SK-N-SH (cell line): ENCODE measurements at regions not wholly inside any gene's neighbourhood (a gene's known extent, or its start where the extent isn't known, plus 50 kb on each side); places are given as distances from the start of the nearest gene placed in this dataset.

Experiments used
- CTCF ChIA-PET: fragments of 300-600, 350-600 bp; formaldehyde crosslinking; extraction: SDS; loops from one replicate; lab custom pipeline; 2021; lab: Yijun Ruan, JAX
- POLR2A ChIA-PET: fragments of 350-600 bp; sonication (Branson Sonifier 250); formaldehyde crosslinking; extraction: SDS; loops from one replicate; lab custom pipeline; 2020; ENCODE audit warnings: antibody characterized with exemption, inconsistent platforms; lab: Yijun Ruan, JAX
- DNase-seq: peaks from one replicate; pipeline ENCODE4 v3.0.0; 2012
- H2AFZ ChIP-seq: fragments of 200-600 bp; sonication (generic); 2 replicates; pipeline ENCODE4 v1.8.1; 2016; ENCODE audit warnings: antibody characterized with exemption, mild to moderate bottlenecking, low read depth
- H3F3A ChIP-seq: fragments of 200-600 bp; sonication (generic); replicated peaks from 2 replicates; pipeline ENCODE3; 2016; ENCODE audit warnings: antibody characterized with exemption, mild to moderate bottlenecking; ENCODE audit not compliant: insufficient read depth
- H3K27ac ChIP-seq, 2 experiments: fragments of 200-500 bp in 1 of 2; fragments of 200-600 bp in 1 of 2; sonication (Bioruptor generic) in 1 of 2; sonication (generic), shearing (Covaris generic) in 1 of 2; 2 replicates each; pipeline versions ENCODE4 v1.5.1 to v1.6.1; 2014 to 2016; ENCODE audit warnings: low read depth in 2 of 2, inconsistent platforms in 1 of 2, low read length in 1 of 2, mild to moderate bottlenecking in 1 of 2, mixed read lengths in 1 of 2
- H3K27me3 ChIP-seq: fragments of 200-600 bp; sonication (generic), shearing (Covaris generic); 2 replicates; pipeline ENCODE4 v1.6.1; 2016; ENCODE audit warnings: mixed run types; ENCODE audit not compliant: insufficient read depth
- H3K36me3 ChIP-seq, 2 experiments: fragments of 200-500 bp in 1 of 2; fragments of 200-600 bp in 1 of 2; sonication (Bioruptor generic) in 1 of 2; sonication (generic) in 1 of 2; replicated peaks in 1 of 2; 2 replicates each; pipeline versions ENCODE3 to v1.5.1; 2014 to 2016; ENCODE audit warnings: low read length in 1 of 2, mild to moderate bottlenecking in 1 of 2; ENCODE audit not compliant: insufficient read depth in 2 of 2, control insufficient read depth in 1 of 2
- H3K4me1 ChIP-seq, 2 experiments: fragments of 200-500 bp in 1 of 2; fragments of 200-600 bp in 1 of 2; sonication (Bioruptor generic) in 1 of 2; sonication (generic), shearing (Covaris generic) in 1 of 2; 2 replicates each; pipeline versions ENCODE4 v1.5.1 to v1.6.1; 2014 to 2016; ENCODE audit warnings: low read depth in 1 of 2, low read length in 1 of 2, mixed run types in 1 of 2; ENCODE audit not compliant: insufficient read depth in 2 of 2, control insufficient read depth in 1 of 2
- H3K4me2 ChIP-seq: fragments of 200-600 bp; sonication (generic), shearing (Covaris generic); 2 replicates; pipeline ENCODE4 v1.6.1; 2017; ENCODE audit warnings: mixed run types
- H3K4me3 ChIP-seq, 2 experiments: fragments of 200-500 bp in 1 of 2; fragments of 200-600 bp in 1 of 2; sonication (Bioruptor generic) in 1 of 2; sonication (generic), shearing (Covaris generic) in 1 of 2; 2 replicates each; pipeline versions ENCODE4 v1.5.1 to v1.8.1; 2014 to 2016; ENCODE audit warnings: low read depth in 2 of 2, inconsistent platforms in 1 of 2, low read length in 1 of 2, mild to moderate bottlenecking in 1 of 2, mixed read lengths in 1 of 2, moderate library complexity in 1 of 2
- H3K79me2 ChIP-seq: fragments of 200-600 bp; sonication (generic); 2 replicates; pipeline ENCODE4 v1.8.1; 2017; ENCODE audit warnings: mild to moderate bottlenecking; ENCODE audit not compliant: insufficient read depth
- H3K9ac ChIP-seq: fragments of 200-600 bp; sonication (generic); 2 replicates; pipeline ENCODE4 v1.6.1; 2017; ENCODE audit warnings: mixed run types
- H3K9me2 ChIP-seq: fragments of 200-600 bp; sonication (generic); 2 replicates; pipeline ENCODE4 v1.6.1; 2017; ENCODE audit warnings: mixed run types
- H3K9me3 ChIP-seq: fragments of 200-600 bp; sonication (generic); 2 replicates; pipeline ENCODE4 v1.6.1; 2017; ENCODE audit warnings: mixed run types, mild to moderate bottlenecking, moderate library complexity
- H4K20me1 ChIP-seq: fragments of 200-600 bp; sonication (generic); 2 replicates; pipeline ENCODE4 v1.6.1; 2017; ENCODE audit warnings: mild to moderate bottlenecking, mixed run types; ENCODE audit not compliant: insufficient read depth
- CHD2 ChIP-seq: fragments of 150-350 bp; IDR thresholded peaks from 2 replicates; pipeline ENCODE4 v1.6.1; 2018; ENCODE audit warnings: low read length; ENCODE audit not compliant: partially characterized antibody
- EP300 ChIP-seq, 2 experiments: IDR thresholded peaks; 2 replicates each; pipeline versions ENCODE4 v1.4.0 to v1.6.1; 2012; ENCODE audit warnings: borderline replicate concordance in 1 of 2, low read depth in 1 of 2, low read length in 1 of 2
- FOSL2 ChIP-seq: IDR thresholded peaks from 2 replicates; pipeline ENCODE4 v1.4.0; 2012; ENCODE audit warnings: low read depth, mild to moderate bottlenecking, moderate library complexity, borderline replicate concordance
- FOXJ3 ChIP-seq: sonication (generic); formaldehyde crosslinking; IDR thresholded peaks from 2 replicates; pipeline ENCODE4 v1.5.1; 2020; ENCODE audit warnings: mild to moderate bottlenecking, missing genetic modification reagents
- GABPA ChIP-seq: IDR thresholded peaks from 2 replicates; pipeline ENCODE4 v1.4.0; 2012; ENCODE audit warnings: low read depth, mild to moderate bottlenecking
- GATA2 ChIP-seq: sonication (generic); formaldehyde crosslinking; IDR thresholded peaks from 2 replicates; pipeline ENCODE4 v1.5.0; 2020; ENCODE audit warnings: mild to moderate bottlenecking, missing genetic modification reagents
- JUND ChIP-seq: IDR thresholded peaks from 2 replicates; pipeline ENCODE4 v1.4.0; 2012
- MAX ChIP-seq: IDR thresholded peaks from 2 replicates; pipeline ENCODE4 v1.4.0; 2012; ENCODE audit warnings: low read depth
- POLR2AphosphoS5 ChIP-seq: IDR thresholded peaks from 2 replicates; pipeline ENCODE4 v1.6.1; 2012; ENCODE audit warnings: low read depth, low read length
- RCOR1 ChIP-seq: fragments of 150-350 bp; IDR thresholded peaks from 2 replicates; pipeline ENCODE4 v1.6.1; 2017; ENCODE audit warnings: antibody characterized with exemption, low read length
- RFX5 ChIP-seq: IDR thresholded peaks from 2 replicates; pipeline ENCODE4 v1.6.1; 2012; ENCODE audit warnings: mild to moderate bottlenecking, improper control_type of control experiment, low read length
- SIN3A ChIP-seq: IDR thresholded peaks from 2 replicates; pipeline ENCODE4 v1.6.1; 2012; ENCODE audit warnings: low read depth, mild to moderate bottlenecking, low read length, moderate library complexity, borderline replicate concordance
- SMC3 ChIP-seq: IDR thresholded peaks from 2 replicates; pipeline ENCODE4 v1.6.1; 2012; ENCODE audit warnings: low read depth, low read length, improper control_type of control experiment
- TCF12 ChIP-seq: IDR thresholded peaks from 2 replicates; pipeline ENCODE4 v1.4.0; 2012
- TEAD4 ChIP-seq: IDR thresholded peaks from 2 replicates; pipeline ENCODE4 v1.4.0; 2012; ENCODE audit warnings: mild to moderate bottlenecking, borderline replicate concordance; ENCODE audit not compliant: insufficient read depth
- YY1 ChIP-seq: IDR thresholded peaks from 2 replicates; pipeline ENCODE4 v1.4.0; 2012; ENCODE audit warnings: low read depth, mild to moderate bottlenecking
- WGBS: methylation state at CpG from one replicate; pipeline ENCODE4 v1.1.6; 2017; ENCODE audit warnings: low lambda C conversion rate; 5-methylcytosine and 5-hydroxymethylcytosine counted together
- TF ChIP-seq, protein P1 (sequence below): fragments of 200-600 bp; sonication (generic); IDR thresholded peaks from 2 replicates; pipeline ENCODE4 v1.6.1; 2017; ENCODE audit warnings: antibody characterized with exemption, mild to moderate bottlenecking, moderate library complexity
- TF ChIP-seq, protein P2 (sequence below): IDR thresholded peaks from 2 replicates; pipeline ENCODE4 v1.4.0; 2012; ENCODE audit warnings: low read depth, borderline replicate concordance

GRCh38 chr16:48091117-48091516 lies 64.7 kb downstream of the ABCC12 start:
- Histone ChIP-seq H3K27me3 (peaks cover 4% of the 10 kb centered on the region; the same call in 1 of the 2 replicates), H3K4me3 (no peak overlapping the region), H4K20me1 (no peaks in the 10 kb centered on the region), H3K36me3 (no peaks in the 10 kb centered on the region), H3K79me2 (no peaks in the 10 kb centered on the region), H3K27ac (no peak overlapping the region), H3K4me2 (no peak overlapping the region), H3K9me2 (no peaks in the 10 kb centered on the region), H3K9ac (no peak overlapping the region), H3K9me3 (no peaks in the 10 kb centered on the region), H3F3A (no peaks in the 10 kb centered on the region), H2AFZ (no peak overlapping the region), H3K4me1 (no peaks in the 10 kb centered on the region)
- WGBS = 74% methylated on average over 13 of the region's 14 CpGs
- ChIA-PET CTCF (interaction anchor here (1.5 kb wide), 1 partner anchor 36 kb away, joined by 4 read pairs; no protein-coding TSS in a partner anchor), POLR2A (no interaction called here)
- no peak for DNase-seq
- TF ChIP-seq JUND (no peak), TEAD4 (no peak), YY1 (no peak), EP300 (IDR thresholded peaks at IDR 0.05; ENCODE audit: borderline replicate concordance in 1 of 2, low read depth in 1 of 2, low read length in 1 of 2) (no peak), RFX5 (no peak), FOXJ3 (CRISPR knock-in tag) (no peak), MAX (no peak), POLR2AphosphoS5 (no peak)
- TF ChIP-seq, protein P1, sequence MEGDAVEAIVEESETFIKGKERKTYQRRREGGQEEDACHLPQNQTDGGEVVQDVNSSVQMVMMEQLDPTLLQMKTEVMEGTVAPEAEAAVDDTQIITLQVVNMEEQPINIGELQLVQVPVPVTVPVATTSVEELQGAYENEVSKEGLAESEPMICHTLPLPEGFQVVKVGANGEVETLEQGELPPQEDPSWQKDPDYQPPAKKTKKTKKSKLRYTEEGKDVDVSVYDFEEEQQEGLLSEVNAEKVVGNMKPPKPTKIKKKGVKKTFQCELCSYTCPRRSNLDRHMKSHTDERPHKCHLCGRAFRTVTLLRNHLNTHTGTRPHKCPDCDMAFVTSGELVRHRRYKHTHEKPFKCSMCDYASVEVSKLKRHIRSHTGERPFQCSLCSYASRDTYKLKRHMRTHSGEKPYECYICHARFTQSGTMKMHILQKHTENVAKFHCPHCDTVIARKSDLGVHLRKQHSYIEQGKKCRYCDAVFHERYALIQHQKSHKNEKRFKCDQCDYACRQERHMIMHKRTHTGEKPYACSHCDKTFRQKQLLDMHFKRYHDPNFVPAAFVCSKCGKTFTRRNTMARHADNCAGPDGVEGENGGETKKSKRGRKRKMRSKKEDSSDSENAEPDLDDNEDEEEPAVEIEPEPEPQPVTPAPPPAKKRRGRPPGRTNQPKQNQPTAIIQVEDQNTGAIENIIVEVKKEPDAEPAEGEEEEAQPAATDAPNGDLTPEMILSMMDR = no peak
- TF ChIP-seq, protein P2, sequence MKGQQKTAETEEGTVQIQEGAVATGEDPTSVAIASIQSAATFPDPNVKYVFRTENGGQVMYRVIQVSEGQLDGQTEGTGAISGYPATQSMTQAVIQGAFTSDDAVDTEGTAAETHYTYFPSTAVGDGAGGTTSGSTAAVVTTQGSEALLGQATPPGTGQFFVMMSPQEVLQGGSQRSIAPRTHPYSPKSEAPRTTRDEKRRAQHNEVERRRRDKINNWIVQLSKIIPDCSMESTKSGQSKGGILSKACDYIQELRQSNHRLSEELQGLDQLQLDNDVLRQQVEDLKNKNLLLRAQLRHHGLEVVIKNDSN = no peak
- TF ChIP-seq, all 33 proteins: peak for 0

DNA sequence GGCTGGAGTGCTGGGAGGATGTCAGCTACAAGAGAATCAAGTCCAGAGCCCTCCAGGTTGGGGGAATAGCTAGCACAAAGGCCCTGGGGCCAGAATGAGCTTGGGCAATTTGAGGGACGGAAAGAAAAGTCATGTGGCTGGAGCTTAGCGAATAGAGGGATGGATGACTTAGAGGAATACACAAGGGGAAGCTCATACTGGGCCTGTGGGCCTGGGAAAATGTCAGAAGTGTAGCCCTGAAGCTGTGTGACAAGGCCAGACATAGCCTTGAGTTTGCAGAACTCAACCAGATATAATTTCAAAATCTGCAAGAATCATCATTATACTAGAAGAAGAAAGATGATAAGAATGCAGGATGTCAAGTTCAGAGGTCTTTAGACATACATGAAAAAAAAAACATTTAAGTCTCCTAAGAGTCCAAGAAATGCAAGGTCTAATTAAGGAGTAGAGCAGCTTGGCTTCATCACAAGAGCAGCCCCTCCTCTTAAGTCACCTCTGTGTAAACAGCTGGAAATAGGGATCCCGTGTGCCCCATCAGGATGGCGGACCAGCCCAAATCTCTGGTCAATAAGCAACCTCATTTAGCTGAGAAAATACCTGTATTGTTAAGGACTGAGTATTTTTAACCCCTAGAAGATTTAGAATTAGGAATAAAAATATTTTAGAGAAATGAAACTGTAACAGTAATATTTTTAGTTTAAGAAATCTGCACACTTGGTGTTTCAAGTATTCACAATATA lies 66.6 kb downstream of the ABCC12 start:
- ChIA-PET POLR2A (no interaction called here), CTCF (interaction anchor here (0.9 to 1.5 kb wide), 2 partner anchors 34 to 76 kb away, joined by 3 to 4 read pairs; no protein-coding TSS in a partner anchor)
- H2AFZ ChIP-seq = no peak overlapping the region
- 71% methylated on average over 4 of the region's 4 CpGs for WGBS
- H3K4me1 ChIP-seq = no peaks in the 10 kb centered on the region
- no peaks in the 10 kb centered on the region for H3K36me3 ChIP-seq
- H3K27ac ChIP-seq = no peak overlapping the region
- H3K9ac ChIP-seq = no peak overlapping the region
- peaks cover 4% of the 10 kb centered on the region; the same call in 1 of the 2 replicates for H3K27me3 ChIP-seq
- H3K4me3 ChIP-seq = no peak overlapping the region
- no peak overlapping the region for H3K4me2 ChIP-seq
- no peaks in the 10 kb centered on the region for H4K20me1 ChIP-seq
- no peaks in the 10 kb centered on the region for H3F3A ChIP-seq
- H3K9me2 ChIP-seq = no peaks in the 10 kb centered on the region
- no peaks in the 10 kb centered on the region for H3K9me3 ChIP-seq
- no peak for TF ChIP-seq FOXJ3 (CRISPR knock-in tag)
- no peak for TF ChIP-seq SMC3
- no peak for TF ChIP-seq RCOR1
- no peak for TF ChIP-seq SIN3A
- TF ChIP-seq GATA2 (CRISPR knock-in tag) = no peak
- no peak for TF ChIP-seq JUND
- TF ChIP-seq TCF12 = no peak
- TF ChIP-seq RFX5 = no peak
- no peak for TF ChIP-seq GABPA
- no peak for TF ChIP-seq CHD2
- TF ChIP-seq FOSL2 = no peak
- no peak for TF ChIP-seq POLR2AphosphoS5
- TF ChIP-seq, protein P1 = no peak
- TF ChIP-seq, all 33 proteins: peak for 0
- H3K79me2 ChIP-seq = no peaks in the 10 kb centered on the region
- DNase-seq = no peak
